ENCODE measurements at regions not wholly inside any gene's neighbourhood (a gene's known extent, or its start where the extent isn't known, plus 50 kb on each side); places are given as distances from the start of the nearest gene placed in this dataset.
"Not testable (repeated sequence)": the region's sequence is repeated elsewhere in the genome, so short reads cannot be mapped to it uniquely, and the experiment has no call there.

- no peak for DNase-seq (ENCODE audit: low read depth)
Measured at GRCh38 chr5:74500110-74500917, 140.2 kb downstream of the ENC1 start.

- no peak for DNase-seq (ENCODE audit: low read depth)
Measured at GRCh38 chr5:74499256-74500050, 141.1 kb downstream of the ENC1 start.

GRCh38 chr5:74497706-74498105 lies 142.8 kb downstream of the ENC1 start:
- no peak for DNase-seq (ENCODE audit: low read depth)

GRCh38 chr5:74493411-74493810 lies 147.1 kb downstream of the ENC1 start:
- DNase-seq (ENCODE audit: low read depth), result no peak

- no peak for DNase-seq (ENCODE audit: low read depth)
Measured at GRCh38 chr5:74492230-74492629, 148.3 kb downstream of the ENC1 start.

GRCh38 chr5:74491586-74491985 lies 148.9 kb downstream of the ENC1 start:
- DNase-seq (ENCODE audit: low read depth), result no peak

GRCh38 chr5:74490814-74491213 lies 149.7 kb downstream of the ENC1 start:
- no peak for DNase-seq (ENCODE audit: low read depth)

- DNase-seq (ENCODE audit: low read depth), result no peak
Measured at GRCh38 chr5:74482990-74483389, 157.5 kb downstream of the ENC1 start.

GRCh38 chr5:74482523-74482922 lies 158.0 kb downstream of the ENC1 start:
- no peak for DNase-seq (ENCODE audit: low read depth)

- not testable (repeated sequence) for DNase-seq (ENCODE audit: low read depth)
Measured at GRCh38 chr5:74481357-74481756, 159.2 kb downstream of the ENC1 start.

- DNase-seq (ENCODE audit: low read depth), result no peak
Measured at GRCh38 chr5:74480201-74480600, 160.3 kb downstream of the ENC1 start.

- DNase-seq (ENCODE audit: low read depth), result no peak
Measured at GRCh38 chr5:74478328-74478727, 162.2 kb downstream of the ENC1 start.

GRCh38 chr5:74477761-74478160 lies 162.8 kb downstream of the ENC1 start:
- DNase-seq (ENCODE audit: low read depth), result no peak

GRCh38 chr5:74476819-74477453 lies 163.6 kb downstream of the ENC1 start:
- no peak for DNase-seq (ENCODE audit: low read depth)

- no peak for DNase-seq (ENCODE audit: low read depth)
Measured at GRCh38 chr5:74476046-74476818, 164.3 kb downstream of the ENC1 start.

- DNase-seq (ENCODE audit: low read depth), result no peak
Measured at GRCh38 chr5:74471875-74472274, 168.7 kb downstream of the ENC1 start.

GRCh38 chr5:74469234-74469994 lies 171.1 kb downstream of the ENC1 start:
- DNase-seq (ENCODE audit: low read depth), result no peak

GRCh38 chr5:74468421-74468820 lies 172.1 kb downstream of the ENC1 start:
- DNase-seq (ENCODE audit: low read depth), result no peak

GRCh38 chr5:74465724-74466123 lies 174.8 kb downstream of the ENC1 start:
- no peak for DNase-seq (ENCODE audit: low read depth)

GRCh38 chr5:74464512-74465209 lies 175.9 kb downstream of the ENC1 start:
- no peak for DNase-seq (ENCODE audit: low read depth)

- no peak for DNase-seq (ENCODE audit: low read depth)
Measured at GRCh38 chr5:74462356-74462755, 178.2 kb downstream of the ENC1 start.
